GM21515 (cell line): ENCODE measurements at regions not wholly inside any gene's neighbourhood (a gene's known extent, or its start where the extent isn't known, plus 50 kb on each side); places are given as distances from the start of the nearest gene placed in this dataset.

Experiments used
- ATAC-seq: cut with Tn5 transposase; IDR thresholded peaks from one replicate; pipeline ENCODE4 v1.9.1; 2021; ENCODE audit not compliant: unreplicated experiment

GRCh38 chr15:70355275-70355795, 257.6 kb upstream of the TLE3 start:
- ATAC-seq = no peak

DNA sequence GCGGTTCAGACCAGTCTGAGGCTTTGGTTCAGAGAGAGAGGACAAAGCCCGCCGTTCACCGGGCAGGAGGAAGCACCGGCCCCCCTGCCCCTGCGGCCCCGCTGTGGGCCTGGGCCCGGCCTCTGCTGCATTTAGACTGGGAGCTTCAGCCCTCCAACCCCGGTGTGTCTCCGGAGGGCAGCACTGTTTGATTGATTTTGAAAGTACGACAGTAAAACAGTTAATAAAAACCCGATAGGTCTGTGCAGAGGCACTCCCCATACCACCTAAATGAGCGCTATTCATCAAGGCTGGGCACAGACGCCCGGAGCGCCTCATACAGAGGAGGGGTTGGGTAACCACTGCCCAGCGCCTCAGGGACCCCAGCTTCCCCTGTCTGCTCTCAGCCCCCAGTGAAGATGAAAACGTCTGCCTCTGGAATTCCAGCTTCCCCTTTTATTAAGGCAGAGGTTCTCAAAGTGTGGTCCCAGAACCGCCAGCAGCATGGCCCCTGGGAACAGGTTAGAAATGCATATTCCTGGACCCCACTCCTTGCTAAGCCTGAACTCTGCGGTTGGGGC, 256.7 kb upstream of the TLE3 start:
- no peak for ATAC-seq

GRCh38 chr15:70353606-70354345, 256.1 kb upstream of the TLE3 start:
- ATAC-seq = no peak

GRCh38 chr15:70351941-70352774, 254.4 kb upstream of the TLE3 start:
- ATAC-seq = no peak

DNA sequence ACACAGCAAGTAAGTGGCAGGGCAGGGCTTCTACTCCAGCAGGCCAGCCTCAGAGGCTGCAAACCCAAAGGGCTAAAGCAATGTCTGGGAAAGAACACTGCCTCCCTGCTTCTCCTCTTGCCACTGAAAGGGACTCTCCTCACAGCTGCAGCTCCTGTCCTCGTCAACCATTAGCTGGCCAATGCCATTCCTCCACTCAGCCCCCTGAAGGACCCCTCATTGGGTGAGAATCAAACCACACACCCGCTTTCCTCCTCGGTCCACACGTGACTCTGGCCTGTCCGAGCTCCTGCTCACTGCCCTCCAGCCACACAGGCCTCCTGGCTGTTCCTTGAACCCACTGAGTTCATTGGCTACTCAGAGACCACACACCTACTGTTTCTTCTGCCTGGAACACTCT, 253.7 kb upstream of the TLE3 start:
- ATAC-seq = no peak

GRCh38 chr15:70348581-70349344, 251.0 kb upstream of the TLE3 start:
- ATAC-seq = no peak

GRCh38 chr15:70348226-70348543, 250.5 kb upstream of the TLE3 start:
- no peak for ATAC-seq

- no peak for ATAC-seq
These were observed 249.9 kb upstream of the TLE3 start for GRCh38 chr15:70347321-70348225.

DNA sequence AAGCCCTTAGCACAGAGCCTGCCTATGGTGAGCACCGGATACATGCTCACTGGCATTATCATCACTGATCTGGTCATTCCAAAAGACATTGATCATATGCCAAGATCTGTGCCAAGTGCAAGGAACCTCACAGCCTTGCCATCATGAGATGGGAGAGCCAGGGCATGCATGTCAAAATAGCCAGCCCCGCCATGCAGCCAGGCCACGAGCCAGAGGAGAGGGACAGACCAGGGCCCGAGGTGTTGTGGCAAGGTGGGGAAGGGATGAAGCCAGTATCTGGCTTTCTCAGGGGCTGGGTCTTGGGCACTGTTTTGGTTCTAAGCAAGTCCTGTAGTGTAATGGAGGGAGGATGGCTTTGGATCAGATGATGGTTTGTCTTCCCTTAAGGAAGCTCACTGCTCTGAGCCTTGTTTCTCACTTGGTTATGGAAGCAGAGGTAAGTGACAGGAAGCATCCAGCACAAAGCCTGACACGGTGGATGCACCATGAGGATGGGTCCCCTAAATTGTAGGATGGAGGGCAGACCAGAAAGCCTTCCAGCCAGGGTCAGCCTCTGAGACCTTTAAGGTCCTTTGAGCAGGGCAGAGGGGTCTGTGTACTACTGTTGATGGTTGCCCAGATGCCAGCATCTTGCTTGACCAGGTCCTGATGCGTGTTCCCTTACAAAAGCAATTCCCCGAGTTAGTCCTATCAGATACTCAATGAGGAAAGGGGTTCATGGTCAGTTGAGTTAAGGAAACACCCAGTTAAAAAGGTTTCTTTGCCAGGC, 247.7 kb upstream of the TLE3 start:
- no peak for ATAC-seq

DNA sequence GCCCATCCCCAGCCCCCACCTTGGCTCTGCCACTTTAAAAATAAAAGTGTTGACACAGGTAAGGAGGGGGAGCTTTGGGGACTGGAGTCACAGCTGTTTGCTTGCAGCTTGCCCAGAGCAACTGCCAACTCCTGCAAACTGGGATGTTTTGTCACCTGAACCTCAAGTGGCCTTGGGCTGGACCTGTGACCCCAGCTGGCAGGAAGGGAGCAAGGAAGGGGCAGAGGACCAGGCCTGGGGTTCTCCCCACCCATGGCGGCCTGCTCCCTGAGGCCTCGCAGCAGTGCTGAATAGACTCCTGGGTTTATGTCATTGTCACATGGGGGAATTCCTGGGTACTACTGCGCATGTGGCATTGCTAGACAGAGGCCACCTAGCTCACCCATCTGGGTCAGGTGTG, 246.9 kb upstream of the TLE3 start:
- ATAC-seq = no peak

- ATAC-seq = no peak
These were observed 246.4 kb upstream of the TLE3 start for GRCh38 chr15:70343961-70344621.

DNA sequence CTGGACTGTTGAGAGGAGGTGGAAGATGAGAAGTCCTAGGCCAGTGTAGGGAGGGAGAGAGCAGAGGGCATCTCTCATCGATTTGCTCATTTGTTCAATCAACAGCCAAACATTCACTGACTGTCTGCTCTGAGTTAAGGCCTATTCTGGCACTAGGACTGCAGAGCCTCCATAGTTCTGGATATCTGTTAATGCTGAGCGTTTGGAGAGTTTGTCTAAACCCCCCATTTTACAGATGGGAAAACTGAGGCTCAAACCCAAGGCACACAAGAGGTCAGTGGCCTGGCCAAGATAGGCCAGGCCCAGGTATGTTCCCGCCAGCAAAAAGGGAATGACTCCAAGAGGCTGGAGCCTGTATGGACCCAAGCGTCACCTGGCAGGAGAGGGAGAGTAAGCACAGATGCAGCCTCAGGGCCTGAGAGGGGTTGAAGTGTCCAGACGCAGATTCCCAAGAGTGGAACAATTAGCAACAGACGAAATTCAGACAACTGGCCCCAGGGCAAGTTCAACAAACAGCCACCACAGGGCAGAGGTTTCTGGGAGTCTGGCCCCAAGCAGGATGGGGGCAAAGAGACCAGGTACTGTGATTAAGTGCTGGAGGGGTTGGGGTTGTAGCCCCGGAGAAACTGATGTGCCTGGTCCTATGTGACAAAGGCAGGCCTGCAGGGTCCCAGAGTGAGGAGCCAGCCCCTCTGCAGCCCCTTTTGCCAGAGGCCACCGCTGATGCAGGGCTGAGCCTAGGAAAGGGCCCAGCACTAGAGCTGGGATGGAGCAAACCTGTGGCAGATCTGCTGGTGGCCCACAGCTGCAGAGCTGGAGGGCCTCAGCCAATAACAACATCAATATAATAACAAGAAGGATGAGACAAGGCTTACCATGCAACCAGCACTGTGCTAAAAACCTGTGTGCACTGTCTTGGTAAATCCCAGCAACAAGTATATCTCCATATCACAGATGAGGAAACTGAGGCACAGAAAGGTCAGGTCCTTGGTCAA, 245.1 kb upstream of the TLE3 start:
- no peak for ATAC-seq

DNA sequence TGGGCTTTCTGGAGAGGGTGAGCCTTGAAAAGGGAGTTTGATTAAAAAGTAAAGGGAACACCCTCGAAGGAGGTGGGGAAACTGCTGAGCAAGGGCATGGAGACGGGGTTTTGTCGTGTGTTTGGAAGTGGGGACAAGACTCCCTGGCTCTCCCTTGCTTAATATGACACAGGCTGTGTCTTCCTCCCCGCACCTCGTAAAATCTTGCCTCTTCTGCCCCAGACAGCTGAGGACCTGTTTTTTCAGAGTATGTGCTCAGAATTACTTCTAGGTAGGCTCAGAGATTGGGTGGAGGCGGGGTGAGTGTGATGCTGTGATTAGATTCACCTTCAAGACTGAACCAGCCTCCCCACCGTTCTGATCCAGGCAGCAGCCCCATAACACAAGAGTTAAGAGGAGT, 244.4 kb upstream of the TLE3 start:
- ATAC-seq = no peak

DNA sequence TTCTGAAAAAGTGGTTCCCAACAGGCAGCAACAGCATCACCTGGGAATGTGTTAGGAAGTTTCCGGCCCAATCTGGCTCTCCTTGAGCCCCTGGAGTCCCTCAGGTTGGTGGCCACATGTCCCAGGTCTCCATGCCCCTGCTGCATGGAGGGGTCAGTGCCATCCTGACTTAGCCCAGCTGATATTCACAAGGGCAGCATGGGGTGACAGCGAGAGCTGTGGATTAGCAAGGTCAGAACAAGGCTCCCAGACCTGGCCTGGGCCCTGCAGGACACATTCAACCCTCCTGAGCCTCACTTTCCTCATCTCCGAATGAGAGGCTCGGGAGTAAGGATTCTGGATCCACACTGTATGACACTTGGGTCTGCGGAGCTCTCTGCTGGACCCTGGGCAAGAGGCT, 243.8 kb upstream of the TLE3 start:
- ATAC-seq = no peak

- no peak for ATAC-seq
These were observed 242.8 kb upstream of the TLE3 start for GRCh38 chr15:70340494-70340870.

DNA sequence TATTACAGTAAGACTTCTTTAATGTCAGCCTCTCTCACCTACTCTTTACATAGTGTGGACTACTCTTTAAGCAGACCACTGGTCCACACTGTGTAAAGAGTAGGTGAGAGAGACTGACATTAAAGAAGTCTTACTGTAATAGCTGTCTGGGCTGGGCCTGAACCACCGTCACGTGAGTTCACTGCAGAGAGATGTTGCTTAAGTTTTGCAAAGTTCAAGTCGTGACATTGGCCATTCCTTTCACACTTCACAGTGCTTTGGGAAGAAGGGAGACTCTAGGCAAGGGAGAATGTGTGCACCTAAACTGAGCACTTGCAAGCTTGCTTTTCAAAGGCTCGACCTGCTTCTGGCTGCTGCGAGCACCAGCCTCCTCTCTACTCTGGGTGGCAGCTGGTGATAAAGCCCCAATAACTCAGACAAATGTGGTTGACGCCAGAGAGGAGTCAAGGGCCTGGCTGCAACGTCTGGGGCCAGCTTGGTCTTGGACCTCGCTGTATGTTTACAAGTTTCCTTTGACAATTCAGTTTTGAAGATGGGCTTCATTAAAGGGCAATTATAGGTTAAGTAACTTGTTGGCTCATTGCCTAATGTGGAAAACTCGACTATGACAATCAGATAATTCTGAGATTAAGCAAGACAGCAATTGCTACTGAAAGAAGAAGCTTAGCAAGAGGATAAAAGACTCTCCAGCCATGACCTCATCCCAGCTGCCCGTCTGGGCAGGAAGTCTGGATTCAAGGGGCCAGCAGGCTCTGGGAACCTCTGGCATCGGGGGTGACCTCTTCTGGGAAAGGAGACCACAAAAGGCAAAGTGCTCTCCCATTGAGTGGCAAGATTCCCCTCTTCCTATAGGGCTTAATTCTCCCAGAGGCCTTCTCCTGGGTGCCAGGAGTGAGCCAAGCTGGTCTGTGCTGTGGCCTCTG, 242.1 kb upstream of the TLE3 start:
- ATAC-seq = no peak
